ENCODE measurements at regions not wholly inside any gene's neighbourhood (a gene's known extent, or its start where the extent isn't known, plus 50 kb on each side); places are given as distances from the start of the nearest gene placed in this dataset.

- Histone ChIP-seq H3K27me3 (no peaks in the 10 kb centered on the region), H3K4me3 (no peak overlapping the region), H3K27ac (no peak overlapping the region), H3K4me1 (no peaks in the 10 kb centered on the region), H3K9me3 (no peaks in the 10 kb centered on the region), H3K36me3 (ENCODE audit: low read depth, missing control alignments) (no peaks in the 10 kb centered on the region)
- WGBS, 2 donors, result 64 to 66% methylated on average over 6 of the region's 6 CpGs
- intact Hi-C loops (cut with DNase I; ENCODE audit: low total_unique reads), result no loop called here
- TF ChIP-seq POLR2A (IDR thresholded peaks at IDR 0.05), result no peak
- no peak for TF ChIP-seq CTCF (IDR thresholded peaks at IDR 0.05)
- DNase-seq, result no peak
Observed at GRCh38 chr4:54368281-54369265, 139.5 kb downstream of the PDGFRA start.

- H3K27me3 ChIP-seq, result no peaks in the 10 kb centered on the region
- no peaks in the 10 kb centered on the region for H3K36me3 ChIP-seq (ENCODE audit: low read depth, missing control alignments)
- TF ChIP-seq CTCF (IDR thresholded peaks at IDR 0.05) (no peak), POLR2A (IDR thresholded peaks at IDR 0.05) (no peak)
- H3K4me3 ChIP-seq, result no peak overlapping the region
- no peak overlapping the region for H3K27ac ChIP-seq
- H3K9me3 ChIP-seq, result no peaks in the 10 kb centered on the region
- DNase-seq, result no peak
- H3K4me1 ChIP-seq, result no peaks in the 10 kb centered on the region
- intact Hi-C loops (cut with DNase I; ENCODE audit: low total_unique reads), result no loop called here
- 75 to 80% methylated on average over 3 of the region's 3 CpGs for WGBS, 2 donors
Observed at GRCh38 chr4:54371173-54371572, 142.1 kb downstream of the PDGFRA start.

GRCh38 chr4:54372951-54373350, 143.9 kb downstream of the PDGFRA start:
- H3K9me3 ChIP-seq, result no peaks in the 10 kb centered on the region
- no peak overlapping the region for H3K27ac ChIP-seq
- 85 to 93% methylated on average over 2 of the region's 2 CpGs for WGBS, 2 donors
- no peak for TF ChIP-seq CTCF (IDR thresholded peaks at IDR 0.05)
- no peak for TF ChIP-seq POLR2A (IDR thresholded peaks at IDR 0.05)
- no peak for DNase-seq
- H3K4me1 ChIP-seq, result no peaks in the 10 kb centered on the region
- no peaks in the 10 kb centered on the region for H3K27me3 ChIP-seq
- H3K4me3 ChIP-seq, result no peak overlapping the region
- no peaks in the 10 kb centered on the region for H3K36me3 ChIP-seq (ENCODE audit: low read depth, missing control alignments)
- intact Hi-C loops (cut with DNase I; ENCODE audit: low total_unique reads), result no loop called here

- Histone ChIP-seq H3K9me3 (no peaks in the 10 kb centered on the region), H3K4me3 (no peak overlapping the region), H3K4me1 (no peaks in the 10 kb centered on the region), H3K27me3 (no peaks in the 10 kb centered on the region), H3K36me3 (ENCODE audit: low read depth, missing control alignments) (no peaks in the 10 kb centered on the region), H3K27ac (no peak overlapping the region)
- no peak for TF ChIP-seq CTCF (IDR thresholded peaks at IDR 0.05)
- intact Hi-C loops (cut with DNase I; ENCODE audit: low total_unique reads), result no loop called here
- no peak for DNase-seq
- 85 to 92% methylated on average over 4 of the region's 4 CpGs for WGBS, 2 donors
Observed at GRCh38 chr4:54373718-54374210, 144.7 kb downstream of the PDGFRA start.
